H9 (cell line): ENCODE measurements at regions not wholly inside any gene's neighbourhood (a gene's known extent, or its start where the extent isn't known, plus 50 kb on each side); places are given as distances from the start of the nearest gene placed in this dataset.

Experiments used
- DNase-seq: peaks from one replicate; pipeline ENCODE4 v3.0.0-alpha.2; 2017
- H2AFZ ChIP-seq: one replicate; pipeline ENCODE4 v1.6.1; 2013; ENCODE audit warnings: mild to moderate bottlenecking, low read length, control low read depth, moderate library complexity
- H2AK5ac ChIP-seq: 2 replicates; pipeline ENCODE4 v1.6.1; 2013; ENCODE audit warnings: low read length, control low read depth, mixed read lengths; ENCODE audit not compliant: insufficient read length
- H2BK120ac ChIP-seq: one replicate; pipeline ENCODE4 v1.6.1; 2013; ENCODE audit warnings: low read depth, mild to moderate bottlenecking, low read length, control low read depth, inconsistent platforms; ENCODE audit not compliant: poor library complexity, severe bottlenecking
- H2BK12ac ChIP-seq: 2 replicates; pipeline ENCODE4 v1.6.1; 2013; ENCODE audit warnings: low read length, control low read depth, mixed read lengths, low read depth; ENCODE audit not compliant: insufficient read length
- H2BK15ac ChIP-seq: 2 replicates; pipeline ENCODE4 v1.6.1; 2013; ENCODE audit warnings: low read depth, low read length, control low read depth
- H2BK20ac ChIP-seq: one replicate; pipeline ENCODE4 v1.6.1; 2013; ENCODE audit warnings: low read depth, mild to moderate bottlenecking, low read length, control low read depth, inconsistent platforms; ENCODE audit not compliant: poor library complexity, severe bottlenecking
- H2BK5ac ChIP-seq: 2 replicates; pipeline ENCODE4 v1.6.1; 2013; ENCODE audit warnings: low read length, control low read depth, mixed read lengths; ENCODE audit not compliant: insufficient read length
- H3K14ac ChIP-seq: 2 replicates; pipeline ENCODE4 v1.6.1; 2013; ENCODE audit warnings: low read length, control low read depth; ENCODE audit not compliant: insufficient read depth
- H3K18ac ChIP-seq: 2 replicates; pipeline ENCODE4 v1.6.1; 2013; ENCODE audit warnings: low read depth, mild to moderate bottlenecking, mixed read lengths, low read length, control low read depth; ENCODE audit not compliant: insufficient read length
- H3K23ac ChIP-seq: 2 replicates; pipeline ENCODE4 v1.6.1; 2013; ENCODE audit warnings: low read length, control low read depth, mixed read lengths, low read depth; ENCODE audit not compliant: insufficient read length
- H3K23me2 ChIP-seq: 2 replicates; pipeline ENCODE4 v1.6.1; 2013; ENCODE audit warnings: low read depth, mild to moderate bottlenecking, mixed read lengths, low read length, control low read depth; ENCODE audit not compliant: insufficient read length, poor library complexity, severe bottlenecking
- H3K27ac ChIP-seq: 2 replicates; pipeline ENCODE4 v1.5.1; 2013; ENCODE audit warnings: low read length, control low read depth, mixed read lengths, low read depth; ENCODE audit not compliant: insufficient read length
- H3K27me3 ChIP-seq: 2 replicates; pipeline ENCODE4 v1.6.1; 2013; ENCODE audit warnings: low read length, control low read depth, inconsistent platforms; ENCODE audit not compliant: insufficient read depth
- H3K4ac ChIP-seq: 2 replicates; pipeline ENCODE4 v1.6.1; 2013; ENCODE audit warnings: low read depth, mild to moderate bottlenecking, control low read depth, inconsistent platforms, low read length, moderate library complexity
- H3K4me1 ChIP-seq: 2 replicates; pipeline ENCODE4 v1.6.1; 2013; ENCODE audit warnings: low read length, control low read depth, inconsistent platforms; ENCODE audit not compliant: insufficient read depth
- H3K4me2 ChIP-seq: 2 replicates; pipeline ENCODE4 v1.6.1; 2013; ENCODE audit warnings: low read length, control low read depth, mixed read lengths; ENCODE audit not compliant: insufficient read length, insufficient read depth
- H3K56ac ChIP-seq: 2 replicates; pipeline ENCODE4 v1.6.1; 2013; ENCODE audit warnings: low read depth, mild to moderate bottlenecking, mixed read lengths, low read length, control low read depth; ENCODE audit not compliant: insufficient read length
- H3K79me1 ChIP-seq: 2 replicates; pipeline ENCODE4 v1.6.1; 2013; ENCODE audit warnings: low read depth, mild to moderate bottlenecking, moderate library complexity, low read length, control low read depth, inconsistent platforms; ENCODE audit not compliant: insufficient read depth, poor library complexity, severe bottlenecking
- H3K79me2 ChIP-seq: 2 replicates; pipeline ENCODE4 v1.6.1; 2013; ENCODE audit warnings: low read length, control low read depth, inconsistent platforms; ENCODE audit not compliant: insufficient read depth
- H3K9ac ChIP-seq: 2 replicates; pipeline ENCODE4 v1.6.1; 2013; ENCODE audit warnings: low read length, control low read depth, mixed read lengths; ENCODE audit not compliant: insufficient read length; ENCODE audit errors: extremely low read depth
- H3K9me3 ChIP-seq: one replicate; pipeline ENCODE4 v1.6.1; 2013; ENCODE audit warnings: low read depth, low read length, inconsistent platforms; ENCODE audit not compliant: control insufficient read depth
- H3T11ph ChIP-seq: one replicate; pipeline ENCODE4 v1.6.1; 2013; ENCODE audit warnings: mild to moderate bottlenecking, low read length, control low read depth, inconsistent platforms
- H4K20me1 ChIP-seq: one replicate; pipeline ENCODE4 v1.6.1; 2013; ENCODE audit not compliant: control insufficient read depth, insufficient read length, insufficient read depth
- H4K5ac ChIP-seq: 2 replicates; pipeline ENCODE4 v1.6.1; 2013; ENCODE audit warnings: low read depth, mild to moderate bottlenecking, mixed read lengths, low read length, control low read depth; ENCODE audit not compliant: insufficient read length
- H4K8ac ChIP-seq: replicated peaks from 2 replicates; pipeline ENCODE4 v1.6.1; 2013; ENCODE audit warnings: low read length, control low read depth, mixed read lengths, low read depth; ENCODE audit not compliant: insufficient read length
- H4K91ac ChIP-seq: 2 replicates; pipeline ENCODE4 v1.6.1; 2013; ENCODE audit warnings: low read depth, mild to moderate bottlenecking, moderate library complexity, mixed read lengths, low read length, control low read depth; ENCODE audit not compliant: insufficient read length
- H3K27ac Mint-ChIP-seq, 3 experiments: 2 replicates in 2 of 3; 3 replicates in 1 of 3; pipeline ENCODE4 v1.8.0; 2020 to 2021; ENCODE audit warnings: mixed read lengths in 3 of 3, mild to moderate bottlenecking in 1 of 3, moderate library complexity in 1 of 3
- H3K27me3 Mint-ChIP-seq: 2 replicates; pipeline ENCODE4 v1.8.0; 2021; ENCODE audit warnings: low read depth, mild to moderate bottlenecking, moderate library complexity, mixed read lengths
- H3K36me3 Mint-ChIP-seq, 3 experiments: 2 replicates in 2 of 3; 3 replicates in 1 of 3; pipeline ENCODE4 v1.8.0; 2020 to 2021; ENCODE audit warnings: low read depth in 3 of 3, mixed read lengths in 3 of 3; ENCODE audit not compliant: insufficient read depth in 1 of 3
- H3K4me1 Mint-ChIP-seq, 2 experiments: 2 replicates each; pipeline ENCODE4 v1.8.0; 2020; ENCODE audit warnings: mixed read lengths in 2 of 2
- H3K4me3 Mint-ChIP-seq, 2 experiments: 2 replicates in 1 of 2; 3 replicates in 1 of 2; pipeline ENCODE4 v1.8.0; 2020 to 2021; ENCODE audit warnings: mild to moderate bottlenecking in 2 of 2, mixed read lengths in 2 of 2, moderate library complexity in 1 of 2
- H3K9me3 Mint-ChIP-seq, 2 experiments: 2 replicates in 1 of 2; 3 replicates in 1 of 2; pipeline ENCODE4 v1.8.0; 2020; ENCODE audit warnings: mild to moderate bottlenecking in 2 of 2, mixed read lengths in 2 of 2, moderate library complexity in 1 of 2
- WGBS: extraction: QIAGEN DNeasy Blood & Tissue Kit; methylation state at CpG from one replicate; pipeline ENCODE4 v1.1.7; 2013; ENCODE audit warnings: missing lambda C conversion rate, low lambda C conversion rate, mixed read lengths; ENCODE audit not compliant: insufficient read length; ENCODE audit errors: extremely low coverage; 5-methylcytosine and 5-hydroxymethylcytosine counted together
- TF ChIP-seq, protein P1 (sequence below): fragments of 200-600 bp; sonication (generic); conservative IDR thresholded peaks from 3 replicates; pipeline ENCODE4 v1.8.0; 2021; ENCODE audit warnings: antibody characterized with exemption, mild to moderate bottlenecking

DNA sequence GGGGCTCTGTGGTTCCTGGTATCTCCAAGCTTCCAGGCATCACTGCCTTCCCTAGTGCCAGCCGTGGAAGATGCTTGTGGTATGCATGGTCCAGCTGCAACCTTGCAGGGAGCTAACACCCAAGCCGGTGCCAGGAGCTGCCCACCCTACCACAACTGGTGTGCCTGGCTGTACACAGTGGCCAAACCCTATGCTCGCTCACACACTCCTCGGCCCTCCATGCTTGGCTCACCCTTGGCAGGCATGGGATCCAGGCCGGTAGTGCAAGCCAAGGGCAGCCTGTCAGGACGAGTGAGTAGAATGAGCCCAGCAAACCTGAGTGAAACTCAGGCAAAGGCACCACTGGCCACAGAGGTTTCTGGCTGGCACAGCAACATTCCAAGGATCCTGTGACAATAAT is 1676.0 kb downstream of the SLITRK1 start:
- Histone ChIP-seq H3K79me2 (no peaks in the 10 kb centered on the region), H4K8ac (no peak overlapping the region)
- WGBS, result no CpG with 5 or more reads among the region's 6 CpGs

More for the DNA sequence above, 1676.0 kb downstream of the SLITRK1 start:
- Histone ChIP-seq H3K27me3 (no peaks in the 10 kb centered on the region), H3K79me1 (no peaks in the 10 kb centered on the region), H4K20me1 (no peaks in the 10 kb centered on the region), H3K4me1 (no peaks in the 10 kb centered on the region), H2AFZ (no peak overlapping the region), H2AK5ac (no peak overlapping the region), H3K14ac (no peak overlapping the region), H3K4ac (no peak overlapping the region), H3K4me2 (no peak overlapping the region), H4K91ac (no peak overlapping the region), H3K9me3 (no peaks in the 10 kb centered on the region), H2BK15ac (no peak overlapping the region), H3K27ac (no peak overlapping the region), H2BK120ac (no peak overlapping the region), H3K18ac (no peak overlapping the region), H2BK12ac (no peak overlapping the region), H2BK20ac (no peak overlapping the region), H3K56ac (no peak overlapping the region), H3K23me2 (no peaks in the 10 kb centered on the region), H3K9ac (no peak overlapping the region), H3T11ph (no peak overlapping the region), H2BK5ac (no peak overlapping the region), H3K23ac (no peak overlapping the region), H4K5ac (no peak overlapping the region)
- Mint-ChIP-seq H3K4me3 (no peak overlapping the region), H3K27me3 (no peaks in the 10 kb centered on the region), H3K36me3 (no peaks in the 10 kb centered on the region; a peak in 1 of 7 replicates), H3K27ac (no peak overlapping the region), H3K4me1 (no peaks in the 10 kb centered on the region), H3K9me3 (no peaks in the 10 kb centered on the region; a peak in 1 of 5 replicates)
- TF ChIP-seq, protein P1, sequence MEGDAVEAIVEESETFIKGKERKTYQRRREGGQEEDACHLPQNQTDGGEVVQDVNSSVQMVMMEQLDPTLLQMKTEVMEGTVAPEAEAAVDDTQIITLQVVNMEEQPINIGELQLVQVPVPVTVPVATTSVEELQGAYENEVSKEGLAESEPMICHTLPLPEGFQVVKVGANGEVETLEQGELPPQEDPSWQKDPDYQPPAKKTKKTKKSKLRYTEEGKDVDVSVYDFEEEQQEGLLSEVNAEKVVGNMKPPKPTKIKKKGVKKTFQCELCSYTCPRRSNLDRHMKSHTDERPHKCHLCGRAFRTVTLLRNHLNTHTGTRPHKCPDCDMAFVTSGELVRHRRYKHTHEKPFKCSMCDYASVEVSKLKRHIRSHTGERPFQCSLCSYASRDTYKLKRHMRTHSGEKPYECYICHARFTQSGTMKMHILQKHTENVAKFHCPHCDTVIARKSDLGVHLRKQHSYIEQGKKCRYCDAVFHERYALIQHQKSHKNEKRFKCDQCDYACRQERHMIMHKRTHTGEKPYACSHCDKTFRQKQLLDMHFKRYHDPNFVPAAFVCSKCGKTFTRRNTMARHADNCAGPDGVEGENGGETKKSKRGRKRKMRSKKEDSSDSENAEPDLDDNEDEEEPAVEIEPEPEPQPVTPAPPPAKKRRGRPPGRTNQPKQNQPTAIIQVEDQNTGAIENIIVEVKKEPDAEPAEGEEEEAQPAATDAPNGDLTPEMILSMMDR, result no peak
- DNase-seq, result no peak
